Breast epithelium (tissue), 3 donors: ENCODE measurements at regions not wholly inside any gene's neighbourhood (a gene's known extent, or its start where the extent isn't known, plus 50 kb on each side); places are given as distances from the start of the nearest gene placed in this dataset.

Experiments
- CTCF ChIP-seq, 3 donors: fragments of 450-650 bp; IDR thresholded peaks; one replicate each; pipeline ENCODE4 v1.5.1; 2016 to 2017; ENCODE audit warnings: antibody characterized with exemption in 3 of 3, mild to moderate bottlenecking in 3 of 3, moderate library complexity in 3 of 3
- POLR2A ChIP-seq: fragments of 450-650 bp; IDR thresholded peaks from one replicate; pipeline ENCODE4 v1.6.1; 2016; ENCODE audit warnings: antibody characterized with exemption, mild to moderate bottlenecking, moderate library complexity
- POLR2AphosphoS5 ChIP-seq, 3 donors: sonication (generic); formaldehyde crosslinking; IDR thresholded peaks; one replicate each; pipeline ENCODE4 v1.6.1; 2017; ENCODE audit warnings: antibody characterized with exemption in 3 of 3

GRCh38 chr5:133690746-133691145 is 78.4 kb upstream of the FSTL4 start:
- TF ChIP-seq POLR2A (no peak), CTCF (IDR thresholded peaks at IDR 0.05) (no peak), POLR2AphosphoS5 (IDR thresholded peaks at IDR 0.05) (no peak)
